ENCODE measurements at regions not wholly inside any gene's neighbourhood (a gene's known extent, or its start where the extent isn't known, plus 50 kb on each side); places are given as distances from the start of the nearest gene placed in this dataset.
A peak's percentile ranks its signal among the peaks of the same experiment; 100 is the strongest.

DNA sequence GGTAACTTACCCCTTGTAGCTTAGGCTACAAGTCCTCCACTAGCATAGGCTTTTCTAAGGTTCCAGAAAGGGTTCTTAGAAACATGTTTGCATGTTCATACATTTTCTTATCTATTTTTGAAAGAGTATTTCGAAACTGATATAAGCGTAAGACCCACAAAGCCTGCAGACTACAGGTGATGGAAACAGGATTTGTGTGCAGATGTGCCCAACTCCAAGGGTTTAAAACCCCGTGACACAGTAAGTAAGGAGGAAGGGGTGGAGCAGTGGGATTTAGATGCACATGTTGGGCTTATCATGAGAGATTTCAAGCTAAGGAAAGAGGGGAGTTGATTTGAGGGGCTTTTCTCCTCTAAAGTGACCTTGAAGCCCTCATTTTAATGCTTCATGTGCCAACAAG is 164.7 kb downstream of the LTN1 start:
- DNase-seq (ENCODE audit: low read depth in 4 of 4, low spot score in 3 of 4): no peak

DNA sequence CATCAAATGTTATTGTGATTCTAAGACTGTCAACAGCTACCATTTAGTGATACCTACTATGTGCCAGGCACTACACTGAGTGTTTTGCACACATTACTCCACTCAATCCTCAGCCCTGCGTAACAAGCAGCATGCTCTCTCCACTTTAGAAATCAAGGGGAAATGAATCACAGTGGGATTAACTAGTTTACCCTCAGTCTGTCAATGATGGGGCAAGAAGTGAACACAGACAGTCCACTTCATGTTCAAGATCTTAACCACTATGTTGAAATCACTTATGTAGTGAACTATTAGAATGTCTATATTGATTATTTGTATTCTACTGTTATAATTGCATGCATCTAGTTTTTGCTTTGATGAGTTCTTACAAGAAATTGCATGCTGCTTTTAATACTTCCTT is 165.3 kb downstream of the LTN1 start:
- DNase-seq (ENCODE audit: low read depth in 4 of 4, low spot score in 3 of 4): no peak

DNA sequence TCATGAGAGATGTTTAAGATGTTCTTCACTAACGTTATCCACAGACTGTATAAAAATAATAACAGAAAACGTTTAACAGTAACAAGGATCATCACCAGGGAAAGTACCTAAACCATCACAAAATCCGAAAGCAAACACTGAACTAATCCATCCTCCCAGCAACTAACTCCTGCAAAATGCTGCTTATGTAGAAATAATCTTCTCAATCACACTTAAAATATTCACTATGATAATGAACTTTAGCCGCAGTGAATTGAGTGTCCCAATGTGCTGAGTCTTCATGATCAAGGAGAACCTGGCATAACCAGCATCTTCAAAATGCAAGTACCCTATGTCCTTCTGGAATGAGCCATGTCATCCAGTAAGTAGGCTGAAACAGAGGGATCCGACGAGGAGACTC is 166.1 kb downstream of the LTN1 start:
- no peak for DNase-seq (ENCODE audit: low read depth in 4 of 4, low spot score in 3 of 4)

DNA sequence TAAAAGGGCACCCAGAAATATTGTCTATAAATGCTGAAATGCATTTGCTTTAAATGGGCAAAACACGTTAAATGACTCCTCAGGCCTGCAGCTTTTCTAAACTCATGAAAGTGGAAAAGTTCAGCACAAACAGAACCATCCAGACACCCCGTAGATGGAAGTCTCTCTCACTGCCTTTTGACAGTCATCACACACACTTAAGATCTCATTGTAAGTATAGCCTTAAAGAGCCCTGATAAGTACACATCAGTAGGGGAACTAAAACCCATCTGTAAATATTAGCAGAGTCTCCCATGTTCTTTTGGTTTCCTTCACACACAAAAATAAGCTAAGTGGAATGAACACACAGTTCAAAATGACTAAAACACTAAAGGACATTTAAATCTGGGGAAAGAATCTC is 166.7 kb downstream of the LTN1 start:
- no peak for DNase-seq (ENCODE audit: low read depth in 4 of 4, low spot score in 3 of 4)

DNA sequence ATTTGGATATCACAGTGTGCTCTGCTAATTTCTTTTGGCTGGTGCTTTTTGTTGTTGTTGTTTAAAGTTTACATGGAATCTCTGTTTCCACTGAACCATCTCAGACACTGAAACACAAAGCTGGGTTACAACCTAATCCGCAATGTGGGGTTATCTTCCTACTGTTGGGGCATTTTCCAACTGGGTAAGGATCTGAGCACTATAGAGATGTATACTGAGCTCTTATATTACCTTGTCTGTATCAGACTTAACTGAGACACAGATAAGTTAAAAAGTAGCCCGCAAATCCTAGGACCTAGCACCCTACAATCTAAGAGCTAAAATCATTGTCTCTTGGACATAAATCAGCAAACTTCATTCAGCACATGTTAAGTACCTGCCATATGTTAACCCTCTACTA is 169.2 kb downstream of the LTN1 start:
- no peak for DNase-seq (ENCODE audit: low read depth in 4 of 4, low spot score in 3 of 4)

DNA sequence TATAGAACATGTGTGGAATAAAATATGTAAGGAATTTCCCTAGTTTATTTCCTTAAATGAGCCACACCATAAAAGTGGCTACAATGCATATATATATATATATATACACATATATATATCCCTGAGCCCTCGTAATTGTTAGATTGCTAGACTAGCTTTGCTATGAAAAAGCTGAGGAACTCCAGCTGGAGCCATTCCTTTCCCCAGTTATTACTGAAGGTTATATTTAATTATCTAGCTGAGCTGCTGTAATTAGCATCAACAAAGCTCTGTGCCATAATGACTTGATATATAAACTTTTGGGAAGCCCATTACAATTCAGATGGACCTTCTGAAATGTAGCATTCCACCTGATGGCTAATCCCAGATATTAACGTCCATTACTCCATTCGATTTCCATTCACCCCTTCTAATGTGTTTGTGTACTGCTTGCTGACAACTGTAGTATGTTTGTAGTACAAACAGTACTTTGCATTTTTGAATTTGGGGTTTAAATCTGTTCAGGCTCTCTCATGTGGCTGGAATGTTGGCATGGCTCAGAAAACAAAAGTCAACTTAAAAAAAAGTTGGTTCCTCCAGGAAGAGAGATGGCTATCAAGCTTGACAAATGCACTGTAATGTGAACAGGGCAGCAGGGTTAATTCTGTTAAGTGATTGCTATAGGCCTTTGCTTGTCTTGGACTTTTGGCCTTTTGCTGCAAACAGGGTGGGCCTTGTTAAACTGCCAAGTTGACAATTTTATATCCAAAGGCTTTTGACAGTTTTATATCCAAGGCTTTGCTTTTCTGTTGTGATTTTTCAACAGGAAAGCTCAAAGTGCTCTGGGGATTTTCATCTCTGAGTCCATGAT is 170.0 kb downstream of the LTN1 start:
- DNase-seq (ENCODE audit: low read depth in 4 of 4, low spot score in 3 of 4): peak; percentile 56 to 80 (median 60)

DNA sequence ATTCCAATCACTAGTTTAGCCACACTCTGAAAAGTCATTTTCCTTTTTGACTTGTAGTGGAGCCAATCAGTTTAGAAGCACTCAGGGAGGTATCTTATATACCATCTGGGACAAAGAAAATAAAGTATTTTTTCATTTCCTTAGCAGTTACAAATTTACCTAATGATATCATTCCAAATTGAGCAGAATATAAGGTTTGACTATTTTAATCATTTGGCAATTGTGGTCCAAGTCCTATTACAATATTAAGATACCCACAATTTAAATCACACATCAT is 170.6 kb downstream of the LTN1 start:
- DNase-seq (ENCODE audit: low read depth in 4 of 4, low spot score in 3 of 4): no peak

DNA sequence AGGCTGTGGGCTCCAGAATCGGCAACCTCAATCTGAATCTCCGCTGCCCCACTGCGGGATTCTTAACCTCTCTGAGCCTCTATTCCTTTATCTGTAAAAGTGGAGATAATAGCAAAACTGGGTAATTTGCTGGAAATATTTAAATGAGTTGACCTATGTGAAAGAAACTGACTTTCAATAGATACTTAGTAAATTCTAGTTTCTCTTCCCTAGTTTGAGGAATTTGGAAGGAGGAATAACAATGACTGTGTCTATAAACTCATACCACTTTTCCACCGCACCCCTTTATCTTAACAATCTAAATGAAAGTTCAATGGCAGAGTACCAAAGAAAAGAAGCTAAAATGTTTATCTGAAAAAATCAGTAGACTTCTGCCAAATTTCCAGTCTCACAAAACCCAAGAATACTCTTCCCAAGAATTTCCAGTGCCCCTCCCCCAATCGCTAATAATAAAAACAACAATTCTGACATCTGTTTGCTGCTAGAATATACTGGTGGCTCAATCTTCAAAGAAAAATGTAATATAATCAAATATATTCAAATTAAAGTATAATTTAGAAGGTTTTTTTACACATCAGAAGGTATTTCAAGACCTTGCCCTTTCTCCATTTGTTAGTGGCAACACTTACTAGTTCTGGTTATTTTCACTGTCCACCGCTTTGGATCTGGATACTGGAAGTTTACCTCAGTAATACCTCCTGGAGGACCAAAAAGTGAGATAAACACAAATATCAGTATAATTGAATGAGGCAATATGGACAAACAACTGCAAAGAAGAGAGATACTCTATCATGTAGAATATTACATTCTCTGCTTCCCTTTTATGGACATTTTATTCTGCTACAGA is 171.2 kb downstream of the LTN1 start:
- no peak for DNase-seq (ENCODE audit: low read depth in 4 of 4, low spot score in 3 of 4)

DNA sequence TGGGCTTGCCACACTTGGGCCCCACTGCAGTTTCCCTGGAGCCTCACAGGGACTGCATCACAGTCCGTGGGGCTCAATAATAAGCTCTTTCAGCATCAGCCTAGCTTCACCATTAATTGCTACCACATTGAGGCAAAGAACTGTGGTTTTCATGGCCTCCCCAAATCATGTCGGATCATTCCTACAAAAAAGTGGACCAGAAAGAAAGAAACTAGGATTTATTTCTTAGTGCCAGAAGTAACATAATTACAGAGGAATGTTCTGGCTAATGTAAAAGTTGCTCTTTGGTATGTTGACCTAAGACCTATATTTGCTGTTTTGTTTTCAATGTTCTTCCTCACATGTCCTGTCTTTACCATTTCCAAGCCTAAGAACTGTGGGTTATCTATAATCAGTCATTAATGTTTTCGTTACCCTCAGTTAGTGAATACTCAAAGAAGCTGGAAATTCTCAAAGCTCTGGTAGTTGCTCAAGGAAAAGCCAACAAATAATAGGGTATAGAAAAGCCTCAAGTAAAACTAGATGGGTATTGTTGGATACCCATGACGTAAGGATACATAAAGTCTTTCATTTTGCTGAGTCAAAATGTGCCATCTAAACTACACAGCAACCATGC is 173.9 kb downstream of the LTN1 start:
- no peak for DNase-seq (ENCODE audit: low read depth in 4 of 4, low spot score in 3 of 4)

DNA sequence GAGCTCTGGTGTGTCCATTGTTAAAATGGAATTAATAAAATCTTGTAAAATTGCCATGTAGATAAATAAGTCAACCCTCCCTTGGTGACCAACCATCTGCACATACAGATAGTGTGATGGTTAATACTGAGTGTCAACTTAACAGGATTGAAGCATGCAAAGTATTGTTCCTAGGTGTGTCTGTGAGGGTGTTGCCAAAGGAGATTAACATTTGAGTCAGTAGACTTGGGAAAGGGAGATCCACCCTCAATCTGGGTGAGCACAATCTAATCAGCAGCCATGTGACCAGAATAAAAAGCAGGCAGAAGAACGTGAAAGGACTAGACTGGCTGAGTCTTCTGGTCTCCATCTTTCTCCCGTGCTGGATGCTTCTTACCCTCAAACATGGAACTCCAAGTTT is 174.8 kb downstream of the LTN1 start:
- no peak for DNase-seq (ENCODE audit: low read depth in 4 of 4, low spot score in 3 of 4)

DNA sequence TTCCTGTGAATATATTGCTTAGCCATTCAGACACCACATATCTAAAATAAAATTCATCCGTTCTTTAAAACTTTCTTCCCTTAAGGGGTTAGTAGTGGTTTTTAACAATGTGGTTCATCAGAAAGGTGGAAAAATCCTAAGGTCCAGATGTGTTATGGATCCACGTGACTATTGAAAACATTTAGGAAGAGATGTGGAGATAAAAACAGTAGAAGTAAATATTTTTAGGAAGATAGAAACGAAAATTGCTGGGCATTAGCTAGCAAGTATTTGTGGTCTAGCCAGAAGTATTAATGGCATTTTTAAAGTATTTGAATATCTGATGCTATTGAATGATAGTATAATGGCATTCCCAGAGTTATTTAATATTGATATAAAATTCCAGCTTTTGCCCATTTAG is 180.8 kb downstream of the LTN1 start:
- no peak for DNase-seq (ENCODE audit: low read depth in 4 of 4, low spot score in 3 of 4)

DNA sequence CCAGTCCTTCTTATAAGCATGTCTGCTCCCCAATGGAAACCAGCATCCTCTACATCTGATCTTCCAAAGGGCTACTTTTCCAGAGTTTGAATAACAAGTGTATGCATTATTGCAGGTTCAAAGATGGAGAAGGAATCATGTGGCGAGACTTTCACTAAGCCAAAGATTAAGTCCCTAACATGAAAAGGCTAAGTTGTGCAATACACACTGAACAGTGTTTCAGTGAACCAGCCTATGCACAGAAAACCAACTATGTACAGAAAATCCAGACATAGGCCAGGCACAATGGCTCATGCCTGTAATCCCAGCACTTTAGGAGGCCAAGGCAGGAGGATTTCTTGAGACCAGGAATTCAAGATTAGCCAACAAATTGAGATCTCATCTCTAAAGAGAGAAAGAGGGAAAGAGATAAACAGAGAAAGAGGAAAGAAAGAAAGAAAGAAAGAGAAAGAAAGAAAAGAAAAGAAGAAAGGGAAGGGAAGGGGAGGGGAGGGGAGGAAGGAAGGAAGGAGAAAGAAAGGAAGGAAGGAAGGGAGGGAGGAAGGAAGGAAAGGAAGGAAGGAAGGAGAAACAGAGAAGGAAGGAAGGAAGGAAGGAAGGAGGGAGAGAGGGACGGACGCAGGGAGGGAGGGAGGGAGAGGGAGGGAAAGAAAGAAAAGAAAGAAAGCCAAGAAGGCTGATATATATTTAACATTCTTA is 181.7 kb downstream of the LTN1 start:
- DNase-seq (ENCODE audit: low read depth in 4 of 4, low spot score in 3 of 4): no peak

DNA sequence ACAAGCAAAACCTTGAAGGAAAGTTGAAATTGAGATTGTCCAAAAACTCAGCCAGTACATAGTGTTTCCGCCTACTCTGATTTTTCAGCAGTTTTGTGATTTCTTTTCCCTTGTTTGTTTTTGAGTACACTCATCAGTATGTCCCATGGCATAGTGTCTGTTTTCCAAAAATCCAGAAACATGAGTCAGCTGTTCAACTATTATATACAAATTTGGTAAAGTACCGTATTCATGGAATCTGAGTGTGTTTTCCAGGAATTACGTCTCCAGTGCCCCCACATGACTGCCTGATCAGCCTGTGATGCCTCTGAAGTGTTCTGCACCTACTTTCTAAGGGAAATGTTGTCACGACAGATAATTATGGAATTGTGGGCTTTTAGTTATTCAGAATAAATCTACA is 186.8 kb downstream of the LTN1 start:
- DNase-seq (ENCODE audit: low read depth in 4 of 4, low spot score in 3 of 4): no peak

DNA sequence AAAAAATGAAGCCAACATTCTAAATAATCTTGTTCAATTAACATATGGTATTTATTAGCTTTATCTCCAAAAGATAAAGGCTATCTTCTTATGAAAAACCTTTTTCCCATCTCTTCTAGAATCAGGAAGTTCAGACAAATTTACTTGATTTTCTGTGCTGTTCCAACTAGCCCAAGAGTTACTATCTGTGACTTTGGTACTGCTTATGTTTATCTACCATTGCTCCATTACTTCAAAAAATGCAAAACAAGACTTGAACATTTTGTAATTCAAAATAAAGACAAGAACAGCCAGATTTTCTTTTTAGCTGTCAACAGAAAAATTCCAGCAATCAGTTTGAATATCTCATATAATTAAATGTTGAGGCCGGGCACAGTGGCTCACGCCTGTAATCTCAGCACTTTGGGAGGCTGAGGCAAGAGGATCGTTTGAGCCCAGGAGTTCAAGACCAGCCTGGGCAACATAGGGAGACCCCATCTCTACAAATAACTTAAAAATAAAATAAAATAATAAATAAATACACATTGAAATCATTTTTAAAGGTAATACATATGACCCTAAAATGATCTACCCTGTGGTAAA is 188.5 kb downstream of the LTN1 start:
- DNase-seq (ENCODE audit: low read depth in 4 of 4, low spot score in 3 of 4): no peak

DNA sequence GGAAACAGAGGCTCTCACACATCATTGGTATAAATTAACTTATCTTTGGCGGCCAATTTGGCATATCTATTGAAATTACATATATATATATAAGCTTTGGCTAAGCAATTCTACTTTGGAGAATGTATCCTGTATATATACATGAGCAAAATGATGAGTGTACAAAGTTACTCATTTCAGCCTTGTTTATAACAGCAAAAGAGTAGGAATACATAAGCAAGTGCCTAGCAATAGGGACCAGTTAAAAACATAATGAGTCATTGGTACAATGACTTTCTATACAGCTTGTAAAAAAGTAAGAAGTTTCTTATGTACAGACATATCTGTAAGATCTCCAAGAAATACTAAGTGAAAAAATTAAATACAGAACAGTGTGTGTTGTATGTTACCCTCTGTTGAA is 190.8 kb downstream of the LTN1 start:
- no peak for DNase-seq (ENCODE audit: low read depth in 4 of 4, low spot score in 3 of 4)

DNA sequence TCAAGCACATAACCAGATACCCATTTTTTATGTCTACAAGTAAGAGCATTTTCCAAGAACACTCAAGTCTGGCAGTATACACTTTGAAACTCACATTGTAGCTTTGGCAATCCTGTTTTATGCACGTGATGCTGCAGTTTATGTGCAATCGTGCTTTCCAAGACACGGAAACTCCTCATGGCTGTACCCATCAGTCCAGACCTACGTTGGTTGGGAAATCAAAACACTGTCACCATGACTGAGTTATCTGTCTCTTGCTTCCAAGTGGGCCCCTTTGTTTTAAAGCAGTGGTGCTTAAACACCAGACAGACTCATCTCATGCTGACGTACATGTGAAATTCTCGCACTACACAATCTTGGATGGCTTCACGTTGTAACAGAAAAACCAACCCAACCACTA is 192.8 kb downstream of the LTN1 start:
- DNase-seq (ENCODE audit: low read depth in 4 of 4, low spot score in 3 of 4): no peak

DNA sequence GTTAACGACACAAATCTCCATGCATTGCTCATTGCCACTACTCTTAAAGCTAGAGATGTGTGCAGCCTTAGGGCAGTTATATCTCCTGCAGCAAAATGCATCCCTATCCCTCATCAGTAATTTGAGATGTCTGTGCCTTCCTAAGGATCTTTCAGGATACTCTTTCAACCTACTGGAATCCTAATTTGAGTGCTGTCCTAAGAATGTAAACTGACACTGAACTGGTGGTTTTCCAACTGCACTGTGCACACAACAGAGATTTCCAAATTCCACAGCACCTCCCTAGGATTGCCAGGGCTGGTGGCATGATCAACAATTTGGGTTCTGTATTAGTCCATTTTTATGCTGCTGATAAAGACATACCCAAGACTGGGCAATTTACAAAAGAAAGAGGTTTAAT is 193.9 kb downstream of the LTN1 start:
- DNase-seq (ENCODE audit: low read depth in 4 of 4, low spot score in 3 of 4): no peak

DNA sequence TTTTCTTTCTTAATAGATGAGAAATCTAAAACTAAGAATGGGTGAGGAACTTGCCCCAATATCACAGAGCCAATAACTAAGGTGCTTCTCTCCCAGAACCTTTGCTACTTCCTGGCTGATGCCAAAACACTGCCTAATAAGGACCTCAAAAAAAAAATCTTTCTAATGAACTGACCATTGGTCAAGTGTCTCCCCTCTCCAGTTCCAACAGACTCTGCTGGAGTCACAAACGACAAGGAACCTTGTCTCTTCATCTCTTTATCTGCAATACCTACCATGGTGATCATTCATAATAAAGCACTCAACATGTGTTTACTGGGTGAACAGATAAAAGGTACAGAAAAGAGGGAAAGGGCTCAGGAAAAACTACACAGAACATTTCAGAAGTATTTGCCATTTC is 197.4 kb downstream of the LTN1 start:
- no peak for DNase-seq (ENCODE audit: low read depth in 4 of 4, low spot score in 3 of 4)

DNA sequence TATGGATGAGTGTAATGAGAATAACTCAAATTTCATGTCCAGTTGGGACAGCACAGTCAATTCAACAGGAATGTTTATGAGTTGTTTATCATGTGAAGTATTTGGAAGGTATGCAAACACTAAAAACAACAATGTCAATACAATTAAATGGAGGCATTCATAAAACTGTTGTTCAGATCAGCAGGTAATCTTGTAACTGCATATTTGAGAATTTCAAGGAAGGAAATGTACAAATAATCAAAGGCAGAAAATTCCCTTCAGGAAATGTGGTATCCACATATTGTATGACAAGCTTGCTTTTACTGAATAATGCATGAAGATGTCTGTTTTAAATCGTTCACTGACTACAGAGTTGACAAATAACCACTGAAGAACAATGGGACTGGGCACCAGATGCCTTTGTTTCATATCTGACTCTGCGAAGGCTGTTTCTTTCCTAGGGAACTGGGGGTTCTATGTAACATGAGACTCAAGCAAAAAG is 198.3 kb downstream of the LTN1 start:
- DNase-seq (ENCODE audit: low read depth in 4 of 4, low spot score in 3 of 4): no peak

DNA sequence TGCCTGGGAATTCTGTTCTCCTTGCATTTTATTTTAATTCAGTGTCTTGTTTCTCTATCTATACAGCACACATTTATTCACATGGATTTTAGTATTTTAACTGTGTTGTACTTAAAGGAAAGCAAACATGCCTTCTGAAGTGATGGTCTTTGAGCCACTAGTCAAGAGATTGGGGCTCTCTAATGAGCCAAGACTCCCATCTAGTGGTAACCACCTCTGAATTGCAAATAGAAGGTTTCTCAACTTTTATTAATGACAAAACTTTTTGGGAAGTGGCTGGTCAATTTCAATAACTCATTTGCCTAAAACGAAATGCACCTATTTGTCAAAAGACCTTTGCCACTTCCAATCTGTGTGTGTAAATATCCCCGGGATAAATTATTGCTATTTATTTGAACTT is 199.6 kb downstream of the LTN1 start:
- DNase-seq (ENCODE audit: low read depth in 4 of 4, low spot score in 3 of 4): no peak
